SK-N-MC (cell line): ENCODE measurements at regions not wholly inside any gene's neighbourhood (a gene's known extent, or its start where the extent isn't known, plus 50 kb on each side); places are given as distances from the start of the nearest gene placed in this dataset.

ENCODE experiments used
- EZH2 ChIP-seq: fragments of 200-600 bp; sonication (generic); IDR thresholded peaks from one replicate; pipeline ENCODE4 v1.6.1; 2017; ENCODE audit warnings: antibody characterized with exemption
- POLR2AphosphoS5 ChIP-seq: IDR thresholded peaks from 2 replicates; pipeline ENCODE4 v1.6.1; 2012; ENCODE audit warnings: mild to moderate bottlenecking, low read depth, low read length, borderline replicate concordance

DNA sequence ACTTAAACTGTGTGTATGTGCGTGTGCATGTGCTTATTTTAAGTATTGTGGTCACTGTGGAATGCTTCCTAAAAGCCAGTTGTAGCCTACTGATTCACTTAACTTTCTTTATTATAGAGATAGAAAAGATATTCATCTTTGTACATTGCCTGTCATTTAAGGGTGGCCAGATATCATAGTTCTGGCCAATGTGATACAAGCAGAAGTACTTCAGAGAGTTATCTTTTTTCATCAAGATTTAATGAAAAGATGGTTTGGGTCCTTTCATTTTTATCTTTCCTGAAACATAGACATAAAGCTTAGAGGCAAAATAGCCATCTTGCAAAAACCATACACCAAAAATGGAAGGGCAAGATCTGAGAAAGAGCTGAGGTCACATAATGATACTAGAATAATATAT is 744.7 kb upstream of the ADGRL3 start:
- no peak for TF ChIP-seq EZH2
- TF ChIP-seq POLR2AphosphoS5 = no peak
